Adipocyte (in vitro differentiated cells): ENCODE measurements at regions not wholly inside any gene's neighbourhood (a gene's known extent, or its start where the extent isn't known, plus 50 kb on each side); places are given as distances from the start of the nearest gene placed in this dataset.

Experiments used
- DNase-seq: peaks from one replicate; pipeline ENCODE4 v3.0.0-alpha.2; 2015; ENCODE audit warnings: low read depth
- H3K27me3 ChIP-seq: replicated peaks from 2 replicates; pipeline ENCODE4 v1.7.0; 2013; ENCODE audit warnings: mild to moderate bottlenecking, low read length, moderate library complexity; ENCODE audit not compliant: control insufficient read depth, insufficient read depth
- H3K36me3 ChIP-seq: 2 replicates; pipeline ENCODE4 v1.7.0; 2013; ENCODE audit warnings: low read length, mild to moderate bottlenecking, moderate library complexity; ENCODE audit not compliant: control insufficient read depth, insufficient read depth, severe bottlenecking
- H3K4me1 ChIP-seq: 2 replicates; pipeline ENCODE4 v1.7.0; 2013; ENCODE audit warnings: mild to moderate bottlenecking, low read length, moderate library complexity; ENCODE audit not compliant: control insufficient read depth, insufficient read depth
- H3K4me3 ChIP-seq: 2 replicates; pipeline ENCODE4 v1.7.0; 2013; ENCODE audit warnings: mild to moderate bottlenecking, low read length, moderate library complexity
- H3K9ac ChIP-seq: 2 replicates; pipeline ENCODE4 v1.7.0; 2013; ENCODE audit warnings: mild to moderate bottlenecking, low read length, moderate library complexity
- H3K9me3 ChIP-seq: 2 replicates; pipeline ENCODE4 v1.7.0; 2013; ENCODE audit warnings: mild to moderate bottlenecking, low read length, moderate library complexity; ENCODE audit not compliant: control insufficient read depth

GRCh38 chr4:54386042-54386669 lies 157.1 kb downstream of the PDGFRA start:
- no peak for DNase-seq
- Histone ChIP-seq H3K36me3 (no peaks in the 10 kb centered on the region), H3K4me1 (no peaks in the 10 kb centered on the region), H3K4me3 (no peak overlapping the region), H3K27me3 (peaks cover 3% of the 10 kb centered on the region), H3K9me3 (no peaks in the 10 kb centered on the region), H3K9ac (no peak overlapping the region)

DNA sequence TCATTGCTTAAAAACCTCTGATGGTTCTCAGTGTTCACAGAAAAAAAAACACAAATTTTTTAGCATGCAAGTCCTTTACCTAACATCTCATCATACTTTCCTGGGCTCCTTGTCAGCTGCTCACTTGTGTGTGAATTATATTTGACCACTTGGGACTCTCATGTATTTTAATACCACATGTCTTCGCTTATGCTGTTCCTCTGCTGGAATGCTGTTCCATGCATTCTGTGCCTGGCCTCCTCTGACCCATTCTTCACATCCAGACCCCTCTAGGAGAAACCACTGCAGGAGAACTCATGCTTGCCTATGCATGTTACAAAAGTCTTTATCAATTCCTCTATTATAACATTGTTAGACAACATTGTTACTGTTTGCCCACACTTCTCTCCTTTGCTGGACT lies 157.6 kb downstream of the PDGFRA start:
- no peak overlapping the region for H3K9ac ChIP-seq
- H3K4me3 ChIP-seq = no peak overlapping the region
- H3K4me1 ChIP-seq = no peaks in the 10 kb centered on the region
- no peak for DNase-seq
- H3K27me3 ChIP-seq = peaks cover 3% of the 10 kb centered on the region
- H3K36me3 ChIP-seq = no peaks in the 10 kb centered on the region
- no peaks in the 10 kb centered on the region for H3K9me3 ChIP-seq

- H3K4me1 ChIP-seq = no peaks in the 10 kb centered on the region
- DNase-seq = no peak
- H3K4me3 ChIP-seq = no peak overlapping the region
- H3K36me3 ChIP-seq = no peaks in the 10 kb centered on the region
- no peaks in the 10 kb centered on the region for H3K27me3 ChIP-seq
- no peaks in the 10 kb centered on the region for H3K9me3 ChIP-seq
- H3K9ac ChIP-seq = no peak overlapping the region
Measured at GRCh38 chr4:54390670-54391069, 161.6 kb downstream of the PDGFRA start.

DNA sequence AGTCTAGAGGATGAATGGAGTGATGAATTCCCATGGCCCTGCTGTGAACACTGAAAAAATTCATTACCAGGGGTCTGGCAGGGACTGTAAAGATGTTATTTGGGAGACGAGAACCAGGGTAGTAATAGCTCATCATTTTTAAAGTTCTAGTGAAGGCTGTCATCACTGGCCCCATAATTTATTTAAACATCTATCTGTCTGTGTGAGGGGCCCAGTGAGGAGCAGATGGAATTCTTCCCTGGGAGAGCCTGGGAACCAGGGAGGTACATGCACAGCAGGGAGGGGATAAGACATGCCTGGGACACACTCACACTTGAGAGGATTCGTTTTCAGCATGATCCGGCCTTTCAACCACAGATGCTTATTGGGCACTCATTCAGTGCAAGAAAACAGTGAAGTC lies 162.0 kb downstream of the PDGFRA start:
- Histone ChIP-seq H3K4me1 (no peaks in the 10 kb centered on the region), H3K36me3 (no peaks in the 10 kb centered on the region), H3K9ac (no peak overlapping the region), H3K9me3 (no peaks in the 10 kb centered on the region), H3K4me3 (no peak overlapping the region), H3K27me3 (no peaks in the 10 kb centered on the region)
- DNase-seq = no peak

DNA sequence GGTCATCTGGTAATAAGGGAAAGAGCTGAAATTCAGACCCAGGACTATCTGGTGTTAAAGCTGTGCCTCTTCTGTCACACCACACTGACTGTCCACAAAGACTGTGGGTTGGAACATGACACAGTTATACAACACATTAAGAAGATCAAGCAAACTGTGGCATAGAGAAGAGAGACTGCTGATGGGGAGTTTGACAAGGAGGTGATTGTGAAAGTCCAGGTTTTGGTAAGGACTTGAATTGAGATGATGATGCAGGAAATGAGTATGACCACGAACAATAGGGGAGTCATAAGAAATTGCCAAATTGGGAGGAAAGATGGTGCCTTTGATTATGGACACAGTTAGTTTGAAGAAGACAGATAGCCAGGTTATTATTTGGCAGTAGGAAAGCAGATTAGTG lies 163.4 kb downstream of the PDGFRA start:
- no peak overlapping the region for H3K4me3 ChIP-seq
- no peaks in the 10 kb centered on the region for H3K36me3 ChIP-seq
- no peak overlapping the region for H3K9ac ChIP-seq
- no peak for DNase-seq
- H3K4me1 ChIP-seq = no peaks in the 10 kb centered on the region
- no peaks in the 10 kb centered on the region for H3K27me3 ChIP-seq
- H3K9me3 ChIP-seq = no peaks in the 10 kb centered on the region

DNA sequence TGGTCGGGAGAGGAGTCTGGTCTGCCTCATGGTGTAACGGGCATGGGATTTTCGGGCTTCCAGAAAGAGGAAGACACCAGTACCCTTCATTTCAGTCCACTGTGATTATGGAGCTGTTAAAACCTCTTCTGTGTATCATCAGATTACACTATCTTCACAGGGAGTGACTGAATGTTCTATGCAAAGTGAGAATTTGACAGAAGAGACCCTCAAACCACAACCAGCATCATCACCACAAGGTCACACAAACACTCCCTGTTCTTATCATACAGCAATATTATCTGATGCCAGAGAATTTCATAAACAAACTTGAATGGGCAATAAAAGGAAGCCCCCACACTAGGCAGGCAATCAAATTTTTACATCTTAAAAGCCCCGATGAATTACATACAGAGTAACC lies 164.2 kb downstream of the PDGFRA start:
- Histone ChIP-seq H3K27me3 (no peaks in the 10 kb centered on the region), H3K4me1 (no peaks in the 10 kb centered on the region), H3K9me3 (no peaks in the 10 kb centered on the region), H3K36me3 (no peaks in the 10 kb centered on the region), H3K4me3 (no peak overlapping the region), H3K9ac (no peak overlapping the region)
- no peak for DNase-seq

GRCh38 chr4:54395013-54395527 lies 166.0 kb downstream of the PDGFRA start:
- Histone ChIP-seq H3K9ac (no peak overlapping the region), H3K4me1 (no peaks in the 10 kb centered on the region), H3K9me3 (no peaks in the 10 kb centered on the region), H3K27me3 (no peaks in the 10 kb centered on the region), H3K36me3 (no peaks in the 10 kb centered on the region), H3K4me3 (no peak overlapping the region)
- DNase-seq = no peak

DNA sequence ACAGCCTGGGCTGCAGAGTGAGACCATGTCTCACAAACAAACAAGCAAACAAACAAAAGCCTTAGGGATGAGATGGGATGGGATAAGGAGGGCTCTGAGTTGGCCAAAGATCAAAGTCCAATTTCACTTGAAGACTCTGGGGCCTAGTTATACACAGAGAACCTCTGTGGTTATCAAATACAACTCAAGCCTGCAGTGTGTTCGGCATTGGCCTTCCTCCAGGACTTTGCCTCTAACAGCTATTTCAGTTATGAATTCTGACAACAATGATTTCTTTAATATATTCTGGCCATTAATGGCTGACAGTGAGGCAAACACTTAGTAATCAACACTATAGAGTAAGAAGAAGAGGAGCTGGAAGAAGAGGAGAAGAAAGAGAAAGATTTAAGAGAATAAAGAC lies 171.1 kb downstream of the PDGFRA start:
- H3K9me3 ChIP-seq = no peaks in the 10 kb centered on the region
- no peak overlapping the region for H3K9ac ChIP-seq
- H3K4me1 ChIP-seq = peaks cover 7% of the 10 kb centered on the region
- no peak overlapping the region for H3K4me3 ChIP-seq
- H3K27me3 ChIP-seq = no peaks in the 10 kb centered on the region
- H3K36me3 ChIP-seq = no peaks in the 10 kb centered on the region
- no peak for DNase-seq

DNA sequence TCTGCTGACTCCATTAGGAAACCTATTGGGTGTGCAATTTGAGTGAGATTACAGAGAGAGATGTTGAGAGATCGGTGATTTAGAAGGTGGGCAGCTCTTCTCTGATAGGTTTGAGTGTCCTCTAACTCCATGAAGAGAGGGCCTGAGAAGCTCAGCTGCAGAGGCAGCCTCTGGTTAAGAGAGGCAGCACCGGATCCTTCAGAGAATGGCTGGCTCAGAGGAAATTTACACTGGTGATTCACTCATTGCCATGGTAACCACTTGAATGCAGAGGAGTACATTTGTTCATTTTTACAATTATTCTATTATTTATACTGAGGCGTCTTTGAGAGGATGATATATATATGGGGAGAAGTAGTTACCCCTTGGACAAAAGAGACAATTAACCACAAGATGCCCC lies 171.7 kb downstream of the PDGFRA start:
- H3K4me3 ChIP-seq = no peak overlapping the region

DNA sequence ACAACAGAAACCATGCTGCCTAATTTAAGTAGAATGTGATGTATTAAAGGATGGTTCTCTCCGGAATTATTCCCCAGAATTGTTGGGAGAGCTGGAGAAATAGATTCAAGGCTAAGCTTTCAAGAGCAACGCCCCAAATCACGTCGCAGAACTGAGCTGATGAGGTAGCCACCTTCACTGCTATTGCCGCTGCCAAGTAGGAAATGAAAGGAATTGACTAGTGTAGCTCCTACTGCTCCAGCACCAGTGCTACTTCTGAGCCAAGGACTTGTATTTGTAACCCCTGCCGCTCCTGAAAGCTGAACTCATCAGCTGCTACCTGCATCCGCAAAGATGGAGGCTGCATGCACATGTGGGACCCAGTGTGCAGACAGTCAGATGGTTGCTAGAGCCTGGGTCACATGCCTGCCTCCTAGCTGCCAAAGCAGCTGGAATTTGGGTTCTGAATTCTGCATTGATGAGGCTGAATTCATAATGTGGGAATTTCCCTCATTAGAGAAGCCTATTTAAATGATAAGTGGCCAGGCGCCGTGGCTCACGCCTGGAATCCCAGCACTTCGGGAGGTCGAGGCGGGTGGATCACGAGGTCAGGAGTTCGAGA lies 173.9 kb downstream of the PDGFRA start:
- Histone ChIP-seq H3K27me3 (peaks cover 10% of the 10 kb centered on the region), H3K4me3 (no peak overlapping the region), H3K4me1 (peaks cover 7% of the 10 kb centered on the region), H3K9ac (no peak overlapping the region), H3K9me3 (no peaks in the 10 kb centered on the region), H3K36me3 (no peaks in the 10 kb centered on the region)
- no peak for DNase-seq

More for the DNA sequence above, 171.7 kb downstream of the PDGFRA start:
- H3K36me3 ChIP-seq = no peaks in the 10 kb centered on the region
- no peak overlapping the region for H3K9ac ChIP-seq
- H3K4me1 ChIP-seq = peaks cover 7% of the 10 kb centered on the region
- peaks cover 2% of the 10 kb centered on the region for H3K27me3 ChIP-seq
- DNase-seq = peak; percentile 82
- H3K9me3 ChIP-seq = no peaks in the 10 kb centered on the region

- no peak for DNase-seq
- Histone ChIP-seq H3K36me3 (no peaks in the 10 kb centered on the region), H3K9ac (no peak overlapping the region), H3K4me1 (peaks cover 7% of the 10 kb centered on the region), H3K27me3 (peaks cover 10% of the 10 kb centered on the region), H3K4me3 (no peak overlapping the region), H3K9me3 (no peaks in the 10 kb centered on the region)
Measured at GRCh38 chr4:54403700-54404453, 174.8 kb downstream of the PDGFRA start.
